ENCODE measurements at regions not wholly inside any gene's neighbourhood (a gene's known extent, or its start where the extent isn't known, plus 50 kb on each side); places are given as distances from the start of the nearest gene placed in this dataset.

- no peak for DNase-seq (ENCODE audit: low read depth, low spot score)
Measured at GRCh38 chr11:45473341-45473895, 187.3 kb upstream of the SYT13 start.

- no peak for DNase-seq (ENCODE audit: low read depth, low spot score)
Measured at GRCh38 chr11:45472716-45473317, 186.7 kb upstream of the SYT13 start.

- no peak for DNase-seq (ENCODE audit: low read depth, low spot score)
Measured at GRCh38 chr11:45471266-45471665, 185.1 kb upstream of the SYT13 start.

GRCh38 chr11:45470794-45471167 is 184.6 kb upstream of the SYT13 start:
- DNase-seq (ENCODE audit: low read depth, low spot score): no peak

- no peak for DNase-seq (ENCODE audit: low read depth, low spot score)
Measured at GRCh38 chr11:45470151-45470793, 184.1 kb upstream of the SYT13 start.

- DNase-seq (ENCODE audit: low read depth, low spot score): no peak
Measured at GRCh38 chr11:45468267-45468856, 182.2 kb upstream of the SYT13 start.

- no peak for DNase-seq (ENCODE audit: low read depth, low spot score)
Measured at GRCh38 chr11:45463541-45463940, 177.4 kb upstream of the SYT13 start.

- no peak for DNase-seq (ENCODE audit: low read depth, low spot score)
Measured at GRCh38 chr11:45461514-45461913, 175.4 kb upstream of the SYT13 start.

GRCh38 chr11:45459491-45459890 is 173.3 kb upstream of the SYT13 start:
- no peak for DNase-seq (ENCODE audit: low read depth, low spot score)

- no peak for DNase-seq (ENCODE audit: low read depth, low spot score)
Measured at GRCh38 chr11:45458269-45458668, 172.1 kb upstream of the SYT13 start.

GRCh38 chr11:45457649-45458048 is 171.5 kb upstream of the SYT13 start:
- no peak for DNase-seq (ENCODE audit: low read depth, low spot score)

GRCh38 chr11:45456686-45457085 is 170.5 kb upstream of the SYT13 start:
- DNase-seq (ENCODE audit: low read depth, low spot score): no peak

GRCh38 chr11:45455536-45455935 is 169.4 kb upstream of the SYT13 start:
- DNase-seq (ENCODE audit: low read depth, low spot score): no peak

- no peak for DNase-seq (ENCODE audit: low read depth, low spot score)
Measured at GRCh38 chr11:45454917-45455401, 168.8 kb upstream of the SYT13 start.

- DNase-seq (ENCODE audit: low read depth, low spot score): no peak
Measured at GRCh38 chr11:45453721-45454120, 167.6 kb upstream of the SYT13 start.

GRCh38 chr11:45451766-45452440 is 165.8 kb upstream of the SYT13 start:
- DNase-seq (ENCODE audit: low read depth, low spot score): no peak

- DNase-seq (ENCODE audit: low read depth, low spot score): no peak
Measured at GRCh38 chr11:45450189-45450588, 164.0 kb upstream of the SYT13 start.

GRCh38 chr11:45449036-45449601 is 163.0 kb upstream of the SYT13 start:
- no peak for DNase-seq (ENCODE audit: low read depth, low spot score)

- DNase-seq (ENCODE audit: low read depth, low spot score): no peak
Measured at GRCh38 chr11:45448561-45448960, 162.4 kb upstream of the SYT13 start.

- no peak for DNase-seq (ENCODE audit: low read depth, low spot score)
Measured at GRCh38 chr11:45446998-45447397, 160.9 kb upstream of the SYT13 start.

GRCh38 chr11:45446434-45446833 is 160.3 kb upstream of the SYT13 start:
- DNase-seq (ENCODE audit: low read depth, low spot score): no peak

GRCh38 chr11:45444796-45445195 is 158.7 kb upstream of the SYT13 start:
- DNase-seq (ENCODE audit: low read depth, low spot score): no peak
